HL-60 (cell line): ENCODE measurements at regions not wholly inside any gene's neighbourhood (a gene's known extent, or its start where the extent isn't known, plus 50 kb on each side); places are given as distances from the start of the nearest gene placed in this dataset.
"Not testable (repeated sequence)": the region's sequence is repeated elsewhere in the genome, so short reads cannot be mapped to it uniquely, and the experiment has no call there.

Experiments
- CTCF ChIP-seq: IDR thresholded peaks from one replicate; pipeline ENCODE4 v1.5.1; 2011; ENCODE audit warnings: low read length, control low read depth, inconsistent platforms; ENCODE audit not compliant: insufficient read depth
- GABPA ChIP-seq: IDR thresholded peaks from 2 replicates; pipeline ENCODE4 v1.6.1; 2012; ENCODE audit warnings: low read depth
- POLR2AphosphoS5 ChIP-seq: IDR thresholded peaks from 2 replicates; pipeline ENCODE4 v1.6.1; 2012; ENCODE audit warnings: low read depth
- REST ChIP-seq: IDR thresholded peaks from 2 replicates; pipeline ENCODE4 v1.6.1; 2012; ENCODE audit warnings: low read depth; ENCODE audit not compliant: insufficient replicate concordance

GRCh38 chr20:55930876-55931275 lies 74.4 kb downstream of the CBLN4 start:
- not testable (repeated sequence) for TF ChIP-seq CTCF, REST, GABPA, POLR2AphosphoS5
